ENCODE measurements at regions not wholly inside any gene's neighbourhood (a gene's known extent, or its start where the extent isn't known, plus 50 kb on each side); places are given as distances from the start of the nearest gene placed in this dataset.
A peak's percentile ranks its signal among the peaks of the same experiment; 100 is the strongest.

DNA sequence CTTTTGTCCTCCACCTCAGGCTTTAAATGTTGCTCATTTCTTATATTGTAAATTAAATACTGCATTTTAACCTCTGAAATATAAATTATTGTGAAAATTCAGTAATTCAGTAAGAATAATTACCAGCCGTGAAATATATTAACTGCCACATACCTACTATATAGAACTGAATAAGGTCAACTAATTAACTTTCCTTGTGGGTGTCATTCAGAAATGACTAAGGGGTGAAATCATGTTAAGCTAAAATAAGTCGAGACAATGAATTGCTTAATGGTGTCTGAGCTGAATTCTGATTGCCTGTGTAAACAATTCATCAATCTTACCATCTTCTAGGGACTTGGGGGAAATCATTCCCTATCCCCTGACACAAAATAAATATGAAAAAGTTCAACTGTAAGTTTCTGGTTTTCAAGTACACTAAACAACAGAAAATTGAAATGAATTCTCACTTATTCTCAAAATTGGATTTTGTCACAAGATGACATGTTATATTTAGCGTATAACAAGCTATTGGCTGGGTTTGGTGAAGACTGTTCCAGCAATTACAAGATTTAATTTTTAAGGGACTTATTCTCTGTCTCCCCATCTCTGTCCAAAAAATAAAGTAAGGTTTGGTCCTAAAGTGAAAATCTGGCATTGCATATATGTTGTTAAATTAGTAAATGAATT lies 255.1 kb downstream of the METTL4 start:
- H3K4me1 Mint-ChIP-seq, result peaks cover 0 to 9% (median 0%) of the 10 kb centered on the region in 3 donors
- ATAC-seq (ENCODE audit: low read depth in 2 of 2) (no peak), DNase-seq (no peak)
- H3K9me3 Mint-ChIP-seq, result peaks cover 3 to 15% (median 9%) of the 10 kb centered on the region in 7 donors
- H3K27me3 Mint-ChIP-seq, result peaks cover 39 to 48% (median 42%) of the 10 kb centered on the region in 3 donors
- no peak overlapping the region for H3K4me3 Mint-ChIP-seq
- H3K36me3 Mint-ChIP-seq, result peaks cover 0 to 12% of the 10 kb centered on the region in 2 donors
- H3K27ac Mint-ChIP-seq, result no peak overlapping the region

DNA sequence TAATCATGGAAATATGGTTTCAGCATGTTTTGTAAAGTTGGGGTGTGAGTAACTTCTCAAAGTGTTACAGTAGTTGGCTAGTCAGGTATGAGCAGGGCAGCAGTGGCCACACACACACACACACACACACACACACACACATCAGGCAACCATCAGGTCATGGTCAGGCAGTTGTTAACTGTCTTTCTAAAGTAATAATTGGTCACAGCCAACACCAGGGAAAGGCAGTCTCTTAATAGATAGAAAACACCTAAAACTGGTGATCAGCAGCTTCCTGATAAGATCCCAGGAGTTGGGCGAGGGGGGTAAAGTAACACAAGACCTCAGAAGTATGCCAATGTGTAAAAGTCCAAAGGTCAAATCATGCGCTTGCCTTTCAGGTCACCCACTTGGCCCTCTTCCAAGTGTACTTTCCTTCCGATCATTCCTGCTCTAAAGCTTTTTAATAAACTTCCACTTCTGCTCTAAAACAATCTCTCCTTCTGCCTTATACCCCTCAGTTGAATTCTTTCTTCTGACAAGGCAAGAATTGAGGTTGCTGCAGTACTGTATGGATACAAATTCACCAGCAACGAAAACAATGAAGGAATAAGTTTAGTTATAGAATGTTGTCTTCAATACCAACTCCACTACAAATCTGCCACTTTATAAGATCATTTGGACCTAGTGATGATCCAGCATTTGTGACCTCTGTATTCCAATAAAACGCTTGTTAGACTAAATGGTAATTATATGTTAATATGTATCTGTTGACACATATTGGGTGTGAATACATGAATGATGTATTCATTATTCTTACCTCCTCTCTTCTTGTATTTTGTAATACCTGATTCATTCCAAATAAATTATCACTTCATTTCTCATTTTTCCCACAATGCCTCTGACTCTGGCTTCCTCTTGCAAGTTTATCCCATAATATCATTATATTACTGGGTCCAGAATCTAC lies 254.3 kb downstream of the METTL4 start:
- Mint-ChIP-seq H3K27ac (no peak overlapping the region), H3K4me3 (no peak overlapping the region), H3K4me1 (peaks cover 0 to 9% (median 0%) of the 10 kb centered on the region in 3 donors), H3K27me3 (peaks cover 41 to 48% (median 43%) of the 10 kb centered on the region in 3 donors), H3K36me3 (peaks cover 0 to 12% of the 10 kb centered on the region in 2 donors), H3K9me3 (peaks cover 3 to 15% (median 9%) of the 10 kb centered on the region in 7 donors)
- DNase-seq (no peak), ATAC-seq (ENCODE audit: low read depth in 2 of 2) (no peak)

DNA sequence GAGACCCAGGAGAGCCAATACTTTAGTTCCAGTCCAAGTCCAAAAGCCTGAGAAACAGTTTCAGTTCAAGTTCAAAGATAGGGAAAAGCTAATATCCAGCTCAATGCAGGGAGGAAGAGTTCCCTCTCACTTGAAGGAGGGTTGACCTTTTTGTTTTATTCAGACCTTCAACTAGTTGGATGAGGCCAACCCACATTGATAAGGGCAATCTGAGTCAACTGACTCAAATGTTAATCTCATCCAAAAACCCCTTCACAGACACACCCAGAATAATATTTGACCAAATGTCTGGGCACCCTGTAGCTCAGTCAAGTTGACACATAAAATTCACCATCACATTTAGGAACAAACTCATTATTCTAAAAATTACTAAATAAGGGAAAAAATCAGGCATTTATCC lies 246.8 kb downstream of the METTL4 start:
- Mint-ChIP-seq H3K27me3 (peaks cover 20 to 46% (median 45%) of the 10 kb centered on the region in 3 donors), H3K27ac (no peak overlapping the region), H3K4me1 (no peaks in the 10 kb centered on the region), H3K4me3 (no peak overlapping the region), H3K36me3 (peaks cover 0 to 11% of the 10 kb centered on the region in 2 donors), H3K9me3 (peaks cover under 1 to 15% (median 9%) of the 10 kb centered on the region in 7 donors)
- DNase-seq, result no peak
- no peak for ATAC-seq (ENCODE audit: low read depth in 2 of 2)

DNA sequence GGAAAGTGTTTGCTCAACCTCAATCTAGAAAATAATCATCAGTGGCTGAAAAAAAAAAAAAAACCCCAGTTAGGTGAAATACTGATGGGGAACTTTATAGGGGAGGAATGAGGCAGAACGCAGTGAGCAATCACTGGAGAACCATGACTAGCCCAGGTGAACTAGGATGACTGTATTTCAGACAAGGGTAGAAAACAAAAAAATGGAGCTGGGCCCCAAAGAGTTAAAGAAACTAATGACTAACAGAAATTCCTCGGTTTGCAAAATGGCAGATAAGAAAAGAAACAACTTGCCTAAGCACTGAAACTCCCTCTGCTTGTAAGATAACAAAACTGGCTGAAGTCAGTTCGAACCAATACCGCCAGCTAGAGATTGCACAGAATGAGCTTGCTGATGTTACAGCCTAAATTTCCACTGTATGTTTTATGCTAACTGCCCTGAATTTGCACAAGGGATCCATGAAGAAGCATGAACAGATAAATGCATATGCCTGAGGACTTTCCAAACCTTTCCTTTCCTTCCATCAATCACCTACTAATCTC lies 245.9 kb downstream of the METTL4 start:
- Mint-ChIP-seq H3K27me3 (peaks cover 18 to 45% (median 36%) of the 10 kb centered on the region in 3 donors), H3K27ac (peak overlapping the region in 1 of 6 donors; percentile 4), H3K9me3 (peaks cover 0 to 7% (median under 1%) of the 10 kb centered on the region in 7 donors), H3K36me3 (peaks cover 0 to 2% of the 10 kb centered on the region in 2 donors), H3K4me1 (no peaks in the 10 kb centered on the region), H3K4me3 (no peak overlapping the region)
- ATAC-seq (ENCODE audit: low read depth in 2 of 2) (no peak), DNase-seq (no peak)

DNA sequence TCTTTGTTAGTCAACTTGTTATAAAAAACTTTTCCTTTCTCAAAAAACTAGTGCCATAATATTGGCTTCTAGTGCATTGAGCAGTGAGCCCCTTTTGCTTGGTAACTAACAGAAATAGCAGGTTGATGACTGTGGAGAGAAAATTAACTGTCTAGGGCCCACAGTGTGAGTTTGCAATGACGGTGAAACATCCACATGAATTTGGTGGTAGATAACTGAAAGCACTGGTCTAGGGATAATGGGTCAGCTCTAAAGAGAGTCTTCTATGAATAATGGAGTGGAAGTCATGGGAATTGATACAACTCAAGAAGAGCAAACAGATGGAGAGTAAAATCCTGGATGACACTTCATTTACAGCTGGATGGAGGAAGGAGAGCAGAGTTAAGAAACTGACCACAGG lies 245.4 kb downstream of the METTL4 start:
- DNase-seq (no peak), ATAC-seq (ENCODE audit: low read depth in 2 of 2) (no peak)
- H3K4me1 Mint-ChIP-seq, result no peaks in the 10 kb centered on the region
- H3K27ac Mint-ChIP-seq, result no peak overlapping the region
- peaks cover 0 to 7% (median 0%) of the 10 kb centered on the region in 7 donors for H3K9me3 Mint-ChIP-seq
- H3K27me3 Mint-ChIP-seq, result peaks cover 16 to 41% (median 32%) of the 10 kb centered on the region in 3 donors
- no peaks in the 10 kb centered on the region for H3K36me3 Mint-ChIP-seq
- H3K4me3 Mint-ChIP-seq, result no peak overlapping the region

DNA sequence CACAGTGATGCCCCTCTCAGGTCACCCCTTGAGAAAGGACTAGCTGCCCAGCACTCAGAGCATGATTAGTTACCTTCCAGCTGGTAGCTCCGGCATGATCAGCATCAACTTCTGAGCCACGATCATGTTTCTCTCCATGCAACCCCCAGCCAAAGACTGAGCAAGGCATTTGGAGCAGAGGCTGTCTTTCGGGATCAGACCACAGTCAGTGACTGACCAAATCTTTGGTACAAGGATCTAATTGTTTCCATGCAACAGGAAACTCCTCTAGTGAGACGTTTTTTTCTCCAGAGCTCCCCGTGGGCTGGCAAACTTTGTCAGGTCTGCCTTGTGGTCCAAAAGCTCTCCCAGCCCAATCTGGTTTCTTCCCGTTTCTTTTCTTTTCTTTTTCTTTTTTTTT lies 244.3 kb downstream of the METTL4 start:
- Mint-ChIP-seq H3K4me3 (no peak overlapping the region), H3K27ac (no peak overlapping the region)
- ATAC-seq (ENCODE audit: low read depth in 2 of 2), result no peak

DNA sequence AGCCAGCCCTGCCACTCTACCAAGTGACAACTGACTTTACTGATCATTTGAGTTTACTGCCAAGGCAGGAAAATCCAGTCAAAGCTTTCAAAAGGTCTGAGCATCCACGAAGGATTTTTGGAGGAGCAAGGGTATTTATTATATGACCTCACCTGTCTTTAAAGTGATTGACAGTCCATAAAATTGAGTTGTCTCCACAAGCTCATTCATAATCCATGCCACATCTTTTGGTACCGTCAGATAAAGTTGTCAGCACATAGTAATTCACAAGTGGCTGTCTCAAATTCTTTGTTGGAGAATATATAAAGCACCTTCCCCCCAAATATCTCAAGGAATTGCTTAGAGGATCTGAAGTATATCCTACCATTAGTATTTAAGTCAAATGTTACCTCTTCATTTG lies 240.5 kb downstream of the METTL4 start:
- no peaks in the 10 kb centered on the region for H3K4me1 Mint-ChIP-seq
- DNase-seq (no peak), ATAC-seq (ENCODE audit: low read depth in 2 of 2) (no peak)
- H3K4me3 Mint-ChIP-seq, result no peak overlapping the region
- H3K9me3 Mint-ChIP-seq, result no peaks in the 10 kb centered on the region
- no peak overlapping the region for H3K27ac Mint-ChIP-seq
- H3K27me3 Mint-ChIP-seq, result peaks cover 16 to 47% (median 46%) of the 10 kb centered on the region in 3 donors
- H3K36me3 Mint-ChIP-seq, result no peaks in the 10 kb centered on the region

More for the DNA sequence above, 244.3 kb downstream of the METTL4 start:
- Mint-ChIP-seq H3K9me3 (peaks cover 0 to 5% (median 0%) of the 10 kb centered on the region in 7 donors), H3K27me3 (peaks cover 16 to 37% (median 34%) of the 10 kb centered on the region in 3 donors), H3K36me3 (no peaks in the 10 kb centered on the region), H3K4me1 (no peaks in the 10 kb centered on the region)
- DNase-seq, result no peak

DNA sequence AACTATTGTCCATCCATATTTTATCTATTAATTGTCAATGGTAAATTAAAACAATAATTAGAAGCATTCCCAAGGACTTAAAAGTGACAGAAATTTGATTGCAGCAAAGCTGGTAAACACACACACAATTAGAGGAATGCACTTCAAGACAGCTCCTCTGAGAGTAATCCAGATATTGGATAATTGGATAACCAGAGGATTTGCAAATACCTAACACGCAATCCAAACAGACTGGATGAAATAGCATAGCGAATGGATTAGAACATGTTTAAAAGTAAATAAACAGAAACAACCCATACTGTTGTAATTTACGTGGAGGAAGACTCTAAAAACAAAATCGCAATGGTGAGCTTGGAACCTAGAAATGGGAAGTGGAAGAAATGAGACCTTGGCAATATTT lies 239.8 kb downstream of the METTL4 start:
- H3K27ac Mint-ChIP-seq, result no peak overlapping the region
- DNase-seq, result no peak
- H3K4me3 Mint-ChIP-seq, result no peak overlapping the region
- no peaks in the 10 kb centered on the region for H3K9me3 Mint-ChIP-seq
- no peak for ATAC-seq (ENCODE audit: low read depth in 2 of 2)
- no peaks in the 10 kb centered on the region for H3K36me3 Mint-ChIP-seq
- H3K4me1 Mint-ChIP-seq, result no peaks in the 10 kb centered on the region
- H3K27me3 Mint-ChIP-seq, result peaks cover 9 to 44% (median 39%) of the 10 kb centered on the region in 3 donors

DNA sequence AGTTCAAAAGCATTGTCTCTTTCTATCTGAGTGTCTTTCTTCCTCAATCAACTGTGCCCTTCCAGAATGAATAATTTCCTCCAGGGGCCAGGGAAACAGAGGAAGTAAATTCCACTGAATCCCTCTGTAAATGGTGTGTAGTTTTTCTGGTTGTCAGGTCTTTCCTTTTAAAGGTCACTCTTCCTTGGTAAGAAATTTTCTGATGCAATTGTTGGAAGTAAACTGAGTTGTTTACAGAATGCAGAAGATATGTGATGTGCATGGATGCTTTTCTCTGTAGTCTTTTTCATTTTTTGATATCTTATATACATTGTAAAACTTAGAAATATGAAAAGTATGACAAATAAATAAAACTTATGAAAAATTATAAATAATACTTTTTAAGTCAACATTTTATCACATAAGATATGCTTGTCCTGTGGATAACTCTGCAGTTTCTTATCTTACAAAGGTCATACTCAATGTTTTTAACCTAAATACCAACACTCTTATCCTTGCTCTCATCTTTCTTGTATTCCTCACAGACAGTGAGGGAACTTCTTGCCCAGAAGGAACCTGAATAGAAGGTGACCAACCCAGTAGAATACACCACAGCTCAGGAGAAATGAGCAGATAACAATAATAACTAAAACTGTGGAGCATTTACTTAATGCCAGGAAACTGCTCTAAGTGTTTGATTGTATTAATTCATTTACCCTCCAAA lies 234.5 kb downstream of the METTL4 start:
- ATAC-seq (ENCODE audit: low read depth in 2 of 2) (no peak), DNase-seq (no peak)
- Mint-ChIP-seq H3K4me3 (no peak overlapping the region), H3K4me1 (peaks cover 0 to 2% (median 0%) of the 10 kb centered on the region in 3 donors), H3K9me3 (no peaks in the 10 kb centered on the region), H3K27ac (peak overlapping the region in 1 of 6 donors; percentile 61), H3K27me3 (peaks cover 30 to 43% (median 33%) of the 10 kb centered on the region in 3 donors), H3K36me3 (no peaks in the 10 kb centered on the region)

DNA sequence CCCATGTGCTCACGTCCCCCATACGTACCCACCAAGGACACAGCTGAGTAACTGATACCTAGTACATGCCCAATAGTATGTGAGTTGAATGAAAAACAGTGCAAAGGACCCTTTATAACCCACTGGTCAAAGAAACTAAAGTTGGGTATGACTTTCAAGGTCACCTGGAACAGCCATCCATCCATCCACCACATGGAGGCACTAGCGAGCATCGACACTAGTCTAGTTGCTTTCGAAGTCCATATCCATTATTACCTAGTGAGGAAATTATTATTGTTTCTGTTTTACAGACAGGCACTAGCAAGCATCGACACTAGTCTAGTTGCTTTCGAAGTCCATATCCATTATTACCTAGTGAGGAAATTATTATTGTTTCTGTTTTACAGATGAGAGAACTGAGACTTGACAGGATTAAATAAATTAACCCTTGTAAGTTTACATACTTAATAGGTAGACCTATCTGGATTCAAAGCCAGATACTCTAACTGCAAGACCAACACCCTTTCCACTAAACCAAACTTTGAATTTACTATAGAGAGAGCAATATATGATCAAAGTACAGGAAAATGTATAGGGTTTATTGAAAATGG lies 233.7 kb downstream of the METTL4 start:
- DNase-seq (peak; percentile 24), ATAC-seq (ENCODE audit: low read depth in 2 of 2) (peak; percentile 38 to 41)
- H3K27ac Mint-ChIP-seq, result no peak overlapping the region
- H3K36me3 Mint-ChIP-seq, result no peaks in the 10 kb centered on the region
- no peak overlapping the region for H3K4me3 Mint-ChIP-seq
- H3K9me3 Mint-ChIP-seq, result peaks cover 0 to 3% (median 0%) of the 10 kb centered on the region in 7 donors
- peaks cover 0 to 2% (median 0%) of the 10 kb centered on the region in 3 donors for H3K4me1 Mint-ChIP-seq
- H3K27me3 Mint-ChIP-seq, result peaks cover 32 to 41% (median 35%) of the 10 kb centered on the region in 3 donors

DNA sequence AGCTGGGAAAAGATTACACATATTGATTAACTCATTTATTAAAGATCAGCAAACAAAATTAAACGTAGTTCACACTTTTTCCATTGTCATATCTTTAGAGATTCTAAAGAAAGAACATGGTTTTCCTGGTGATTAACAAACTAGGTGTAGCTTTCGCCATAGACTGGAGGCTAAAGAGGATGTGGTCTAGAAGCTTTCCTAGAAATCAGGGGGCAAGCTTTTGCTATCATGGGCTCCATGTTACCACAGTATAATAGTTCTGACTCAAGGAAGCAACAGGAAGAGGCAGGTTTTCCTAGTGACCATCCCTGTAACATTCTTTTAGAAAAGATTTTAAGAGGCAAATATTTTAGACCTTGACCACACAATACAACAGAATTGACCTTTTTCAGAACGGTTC lies 232.7 kb downstream of the METTL4 start:
- Mint-ChIP-seq H3K4me1 (peaks cover 0 to 2% (median 0%) of the 10 kb centered on the region in 3 donors), H3K36me3 (no peaks in the 10 kb centered on the region), H3K27ac (no peak overlapping the region)

DNA sequence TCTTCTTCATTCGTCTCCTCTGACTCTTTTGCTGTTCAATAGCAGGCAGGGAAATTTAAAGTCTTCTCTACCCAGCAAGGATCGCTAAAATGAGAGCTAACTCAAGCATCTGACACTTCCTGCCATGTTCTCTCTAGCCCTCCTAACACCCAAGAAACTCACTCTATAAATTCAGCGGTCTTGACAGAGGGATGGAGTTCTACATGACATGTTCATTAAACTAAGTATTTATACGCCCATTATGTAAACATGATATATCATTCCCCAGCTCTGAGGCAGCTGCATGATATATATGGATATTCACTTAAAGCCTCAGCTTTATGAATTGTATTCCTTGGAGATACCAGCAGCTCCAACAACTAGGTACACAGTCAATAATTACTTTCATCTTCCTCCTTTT lies 231.0 kb downstream of the METTL4 start:
- peaks cover 0 to 5% (median 0%) of the 10 kb centered on the region in 7 donors for H3K9me3 Mint-ChIP-seq
- no peak overlapping the region for H3K4me3 Mint-ChIP-seq
- no peak overlapping the region for H3K27ac Mint-ChIP-seq
- H3K27me3 Mint-ChIP-seq, result peaks cover 30 to 42% (median 34%) of the 10 kb centered on the region in 3 donors
- peaks cover 0 to 2% (median 0%) of the 10 kb centered on the region in 3 donors for H3K4me1 Mint-ChIP-seq
- ATAC-seq (ENCODE audit: low read depth in 2 of 2) (no peak), DNase-seq (no peak)
- no peaks in the 10 kb centered on the region for H3K36me3 Mint-ChIP-seq

More for the DNA sequence above, 232.7 kb downstream of the METTL4 start:
- no peak for DNase-seq
- Mint-ChIP-seq H3K9me3 (peaks cover 0 to 5% (median 0%) of the 10 kb centered on the region in 7 donors), H3K27me3 (peaks cover 30 to 37% (median 34%) of the 10 kb centered on the region in 3 donors), H3K4me3 (no peak overlapping the region)
- no peak for ATAC-seq (ENCODE audit: low read depth in 2 of 2)

All from naive B cell (primary cell).